HEK293 (cell line): ENCODE measurements at regions not wholly inside any gene's neighbourhood (a gene's known extent, or its start where the extent isn't known, plus 50 kb on each side); places are given as distances from the start of the nearest gene placed in this dataset.

Experiments used
- CTCF ChIA-PET: fragments of 350-600 bp; formaldehyde crosslinking; extraction: SDS; loops from one replicate; lab custom pipeline; 2021; ENCODE audit warnings: antibody characterized with exemption; lab: Yijun Ruan, JAX
- POLR2A ChIA-PET: fragments of 300-600 bp; formaldehyde crosslinking; extraction: SDS; loops from one replicate; lab custom pipeline; 2020; ENCODE audit warnings: antibody characterized with exemption, inconsistent platforms; lab: Yijun Ruan, JAX
- H3K27ac ChIP-seq: fragments of 200-500 bp; sonication (Bioruptor generic); 2 replicates; pipeline ENCODE4 v1.5.1; 2014; ENCODE audit warnings: low read depth, low read length, control low read depth, inconsistent platforms; ENCODE audit errors: extremely low read depth
- H3K36me3 ChIP-seq, 2 experiments: fragments of 200-500 bp in 1 of 2; sonication (Bioruptor generic) in 1 of 2; 1 replicate in 1 of 2; 2 replicates in 1 of 2; pipeline ENCODE4 v1.5.1; 2014 to 2017; ENCODE audit warnings: inconsistent platforms in 2 of 2, low read length in 2 of 2; ENCODE audit not compliant: control insufficient read depth in 2 of 2, insufficient read depth in 1 of 2
- H3K4me1 ChIP-seq: fragments of 200-500 bp; sonication (Bioruptor generic); 2 replicates; pipeline ENCODE4 v1.5.1; 2014; ENCODE audit warnings: mild to moderate bottlenecking, low read length, inconsistent platforms; ENCODE audit not compliant: control insufficient read depth, insufficient read depth
- H3K4me3 ChIP-seq: 2 replicates; pipeline ENCODE4 v1.5.1; 2011; ENCODE audit warnings: low read depth, mild to moderate bottlenecking, control low read depth, low read length, moderate library complexity
- H3K9me3 ChIP-seq: fragments of 200-500 bp; sonication (Bioruptor generic); 2 replicates; pipeline ENCODE4 v1.5.1; 2014; ENCODE audit warnings: low read depth, low read length, inconsistent platforms; ENCODE audit not compliant: control insufficient read depth, insufficient read depth
- ATF2 ChIP-seq: fragments of 450-650 bp; formaldehyde crosslinking; IDR thresholded peaks from 2 replicates; pipeline ENCODE4 v1.5.1; 2016; ENCODE audit warnings: missing biosample characterization, missing genetic modification characterization, low read depth
- FEZF1 ChIP-seq: fragments of 450-650 bp; formaldehyde crosslinking; IDR thresholded peaks from 2 replicates; pipeline ENCODE4 v1.5.1; 2016; ENCODE audit warnings: missing biosample characterization, missing genetic modification characterization
- GLIS2 ChIP-seq: fragments of 450-650 bp; formaldehyde crosslinking; IDR thresholded peaks from 2 replicates; pipeline ENCODE4 v1.5.1; 2016; ENCODE audit warnings: missing biosample characterization, missing genetic modification characterization
- HIC1 ChIP-seq: fragments of 450-650 bp; formaldehyde crosslinking; IDR thresholded peaks from 2 replicates; pipeline ENCODE4 v1.5.1; 2016; ENCODE audit warnings: missing biosample characterization, missing genetic modification characterization
- PRDM1 ChIP-seq: fragments of 450-650 bp; formaldehyde crosslinking; IDR thresholded peaks from 2 replicates; pipeline ENCODE4; 2016; ENCODE audit warnings: missing biosample characterization, missing genetic modification characterization
- SP7 ChIP-seq: fragments of 450-650 bp; formaldehyde crosslinking; IDR thresholded peaks from 2 replicates; pipeline ENCODE4 v1.5.1; 2016; ENCODE audit warnings: missing biosample characterization, missing genetic modification characterization
- TRIM28 ChIP-seq: IDR thresholded peaks from 2 replicates; pipeline ENCODE4 v1.6.1; 2011; ENCODE audit warnings: low read length, control low read depth, borderline replicate concordance
- YY2 ChIP-seq: fragments of 450-650 bp; formaldehyde crosslinking; IDR thresholded peaks from 2 replicates; pipeline ENCODE4 v1.5.1; 2016; ENCODE audit warnings: missing biosample characterization, missing genetic modification characterization
- ZBTB17 ChIP-seq: fragments of 450-650 bp; formaldehyde crosslinking; IDR thresholded peaks from 2 replicates; pipeline ENCODE4 v1.5.1; 2016; ENCODE audit warnings: missing biosample characterization, missing genetic modification characterization
- ZBTB21 ChIP-seq: fragments of 450-650 bp; formaldehyde crosslinking; IDR thresholded peaks from 2 replicates; pipeline ENCODE4 v1.5.1; 2017; ENCODE audit warnings: missing biosample characterization, missing genetic modification characterization
- ZBTB48 ChIP-seq: fragments of 450-650 bp; formaldehyde crosslinking; IDR thresholded peaks from 2 replicates; pipeline ENCODE4 v1.5.1; 2016; ENCODE audit warnings: missing biosample characterization, missing genetic modification characterization
- ZBTB8A ChIP-seq: fragments of 450-650 bp; formaldehyde crosslinking; IDR thresholded peaks from 2 replicates; pipeline ENCODE4 v1.5.1; 2016; ENCODE audit warnings: missing biosample characterization, missing genetic modification characterization
- ZEB2 ChIP-seq: fragments of 450-650 bp; formaldehyde crosslinking; IDR thresholded peaks from 2 replicates; pipeline ENCODE4 v1.5.1; 2016; ENCODE audit warnings: missing biosample characterization, missing genetic modification characterization
- ZFHX2 ChIP-seq: fragments of 450-650 bp; formaldehyde crosslinking; conservative IDR thresholded peaks from 2 replicates; pipeline ENCODE4 v1.5.1; 2016; ENCODE audit warnings: missing biosample characterization, missing genetic modification characterization
- ZFP69B ChIP-seq: fragments of 450-650 bp; formaldehyde crosslinking; IDR thresholded peaks from 2 replicates; pipeline ENCODE4 v1.5.1; 2016; ENCODE audit warnings: missing biosample characterization, missing genetic modification characterization
- ZNF48 ChIP-seq: fragments of 450-650 bp; formaldehyde crosslinking; IDR thresholded peaks from 2 replicates; pipeline ENCODE4 v1.5.1; 2016; ENCODE audit warnings: missing biosample characterization, missing genetic modification characterization
- ZNF558 ChIP-seq: fragments of 450-650 bp; formaldehyde crosslinking; IDR thresholded peaks from 2 replicates; pipeline ENCODE4 v1.5.1; 2016; ENCODE audit warnings: missing biosample characterization, missing genetic modification characterization
- ZNF600 ChIP-seq: fragments of 450-650 bp; formaldehyde crosslinking; IDR thresholded peaks from 2 replicates; pipeline ENCODE4 v1.5.1; 2016; ENCODE audit warnings: missing biosample characterization, missing genetic modification characterization
- ZNF623 ChIP-seq: fragments of 450-650 bp; formaldehyde crosslinking; IDR thresholded peaks from 2 replicates; pipeline ENCODE4 v1.5.1; 2016; ENCODE audit warnings: missing biosample characterization, missing genetic modification characterization
- ZNF629 ChIP-seq: fragments of 450-650 bp; formaldehyde crosslinking; IDR thresholded peaks from 2 replicates; pipeline ENCODE4 v1.5.1; 2017; ENCODE audit warnings: missing biosample characterization, missing genetic modification characterization
- ZNF658 ChIP-seq: fragments of 450-650 bp; formaldehyde crosslinking; IDR thresholded peaks from 2 replicates; pipeline ENCODE4; 2016; ENCODE audit warnings: missing biosample characterization, missing genetic modification characterization
- ZNF664 ChIP-seq: fragments of 450-650 bp; formaldehyde crosslinking; IDR thresholded peaks from 2 replicates; pipeline ENCODE4 v1.5.1; 2016; ENCODE audit warnings: missing biosample characterization, missing genetic modification characterization
- ZNF843 ChIP-seq: fragments of 450-650 bp; formaldehyde crosslinking; IDR thresholded peaks from 2 replicates; pipeline ENCODE4 v1.5.1; 2016; ENCODE audit warnings: missing biosample characterization, missing genetic modification characterization
- ZXDB ChIP-seq: fragments of 450-650 bp; formaldehyde crosslinking; IDR thresholded peaks from 2 replicates; pipeline ENCODE4 v1.5.1; 2016; ENCODE audit warnings: missing biosample characterization, missing genetic modification characterization
- TF ChIP-seq, protein P1 (sequence below): fragments of 450-650 bp; formaldehyde crosslinking; IDR thresholded peaks from 2 replicates; pipeline ENCODE4 v1.5.1; 2016; ENCODE audit warnings: missing biosample characterization, missing genetic modification characterization
- TF ChIP-seq, protein P2 (sequence below): fragments of 450-650 bp; formaldehyde crosslinking; IDR thresholded peaks from 2 replicates; pipeline ENCODE4 v1.5.1; 2016; ENCODE audit warnings: missing biosample characterization, missing genetic modification characterization
- TF ChIP-seq, protein P3 (sequence below): fragments of 450-650 bp; formaldehyde crosslinking; IDR thresholded peaks from 2 replicates; pipeline ENCODE4 v1.5.1; 2017; ENCODE audit warnings: missing biosample characterization, mild to moderate bottlenecking, missing genetic modification characterization, moderate library complexity
- TF ChIP-seq, protein P4 (sequence below): fragments of 450-650 bp; formaldehyde crosslinking; IDR thresholded peaks from 2 replicates; pipeline ENCODE4 v1.5.0; 2017; ENCODE audit warnings: missing biosample characterization, missing genetic modification characterization, borderline replicate concordance

DNA sequence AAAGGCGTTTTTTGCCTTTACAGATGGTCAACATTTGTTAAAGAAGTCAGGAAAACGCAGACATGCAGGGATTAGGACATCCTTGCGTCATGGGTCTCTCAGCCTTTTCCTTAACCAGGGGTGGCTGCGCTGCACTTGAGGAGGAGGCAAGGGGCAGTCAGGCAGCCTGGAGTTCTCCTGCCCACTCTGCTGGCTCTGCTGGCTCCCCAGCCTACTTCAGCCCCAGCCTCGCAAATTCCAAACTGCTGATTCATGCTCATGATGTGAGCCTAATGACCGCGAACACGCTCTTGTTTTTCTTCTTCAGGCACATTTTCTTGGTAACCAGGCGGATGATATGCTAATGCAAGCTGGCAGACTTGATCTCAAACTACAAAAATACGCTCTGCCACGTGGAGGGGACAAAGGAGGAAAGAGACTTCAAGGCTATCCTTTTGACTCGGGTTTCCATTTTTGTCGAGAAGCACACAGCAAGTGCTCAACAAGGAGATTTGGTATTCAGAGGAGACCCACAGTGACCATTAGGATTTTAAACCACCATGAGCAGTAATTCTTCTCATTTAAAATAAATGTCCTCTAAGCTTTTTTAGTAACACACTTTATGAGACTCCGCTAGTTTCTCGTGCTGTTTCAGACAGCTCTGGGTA, 290.3 kb upstream of the STXBP5 start:
- Histone ChIP-seq H3K36me3 (no peaks in the 10 kb centered on the region), H3K4me3 (peak overlapping the region; percentile 2), H3K27ac (peak overlapping the region; percentile 38; the same call in 1 of the 2 replicates), H3K4me1 (peaks cover 4% of the 10 kb centered on the region; the same call in 1 of the 2 replicates), H3K9me3 (no peaks in the 10 kb centered on the region)
- POLR2A ChIA-PET = interaction anchor here (1.7 to 2.1 kb wide), 2 partner anchors 12 to 288 kb away, joined by 5 to 7 read pairs; no protein-coding TSS in a partner anchor
- CTCF ChIA-PET = no interaction called here
- TF ChIP-seq, protein P1, sequence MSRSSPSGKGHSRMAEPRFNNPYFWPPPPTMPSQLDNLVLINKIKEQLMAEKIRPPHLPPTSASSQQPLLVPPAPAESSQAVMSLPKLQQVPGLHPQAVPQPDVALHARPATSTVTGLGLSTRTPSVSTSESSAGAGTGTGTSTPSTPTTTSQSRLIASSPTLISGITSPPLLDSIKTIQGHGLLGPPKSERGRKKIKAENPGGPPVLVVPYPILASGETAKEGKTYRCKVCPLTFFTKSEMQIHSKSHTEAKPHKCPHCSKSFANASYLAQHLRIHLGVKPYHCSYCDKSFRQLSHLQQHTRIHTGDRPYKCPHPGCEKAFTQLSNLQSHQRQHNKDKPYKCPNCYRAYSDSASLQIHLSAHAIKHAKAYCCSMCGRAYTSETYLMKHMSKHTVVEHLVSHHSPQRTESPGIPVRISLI (tag by site-specific recombination) = peak; percentile 82
- TF ChIP-seq PRDM1 (tag by site-specific recombination) (peak; percentile 17; the same call in 1 of the 2 replicates), ZNF658 (no peak), ZBTB48 (tag by site-specific recombination) (peak; percentile 58; the same call in 1 of the 2 replicates), YY2 (tag by site-specific recombination) (no peak), ZFP69B (tag by site-specific recombination) (peak; percentile 50; the same call in 1 of the 2 replicates), TRIM28 (peak; percentile 24), FEZF1 (tag by site-specific recombination) (peak; percentile 11; the same call in 1 of the 2 replicates), ZXDB (tag by site-specific recombination) (peak; percentile 56), ZNF558 (tag by site-specific recombination) (0 out of 2 replicates have a peak, but pooled peaks have one; percentile 30), ZFHX2 (tag by site-specific recombination) (peak; percentile 64), ZNF629 (tag by site-specific recombination) (peak; percentile 78), ZNF843 (peak; percentile 21; the same call in 1 of the 2 replicates), HIC1 (peak; percentile 68), ZNF48 (tag by site-specific recombination) (no peak), ZBTB8A (tag by site-specific recombination) (peak; percentile 62), ZNF600 (tag by site-specific recombination) (peak; percentile 96), ZBTB21 (tag by site-specific recombination) (peak; percentile 63), ZBTB17 (tag by site-specific recombination) (peak; percentile 82), ZNF664 (tag by site-specific recombination) (0 out of 2 replicates have a peak, but pooled peaks have one; percentile 5), ZNF623 (tag by site-specific recombination) (no peak), SP7 (tag by site-specific recombination) (peak; percentile 78), ZEB2 (tag by site-specific recombination) (peak; percentile 73), GLIS2 (0 out of 2 replicates have a peak, but pooled peaks have one; percentile 41), ATF2 (tag by site-specific recombination) (0 out of 2 replicates have a peak, but pooled peaks have one; percentile 23)
- TF ChIP-seq, protein P2, sequence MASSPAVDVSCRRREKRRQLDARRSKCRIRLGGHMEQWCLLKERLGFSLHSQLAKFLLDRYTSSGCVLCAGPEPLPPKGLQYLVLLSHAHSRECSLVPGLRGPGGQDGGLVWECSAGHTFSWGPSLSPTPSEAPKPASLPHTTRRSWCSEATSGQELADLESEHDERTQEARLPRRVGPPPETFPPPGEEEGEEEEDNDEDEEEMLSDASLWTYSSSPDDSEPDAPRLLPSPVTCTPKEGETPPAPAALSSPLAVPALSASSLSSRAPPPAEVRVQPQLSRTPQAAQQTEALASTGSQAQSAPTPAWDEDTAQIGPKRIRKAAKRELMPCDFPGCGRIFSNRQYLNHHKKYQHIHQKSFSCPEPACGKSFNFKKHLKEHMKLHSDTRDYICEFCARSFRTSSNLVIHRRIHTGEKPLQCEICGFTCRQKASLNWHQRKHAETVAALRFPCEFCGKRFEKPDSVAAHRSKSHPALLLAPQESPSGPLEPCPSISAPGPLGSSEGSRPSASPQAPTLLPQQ = peak; percentile 54; the same call in 1 of the 2 replicates
- TF ChIP-seq, protein P3, sequence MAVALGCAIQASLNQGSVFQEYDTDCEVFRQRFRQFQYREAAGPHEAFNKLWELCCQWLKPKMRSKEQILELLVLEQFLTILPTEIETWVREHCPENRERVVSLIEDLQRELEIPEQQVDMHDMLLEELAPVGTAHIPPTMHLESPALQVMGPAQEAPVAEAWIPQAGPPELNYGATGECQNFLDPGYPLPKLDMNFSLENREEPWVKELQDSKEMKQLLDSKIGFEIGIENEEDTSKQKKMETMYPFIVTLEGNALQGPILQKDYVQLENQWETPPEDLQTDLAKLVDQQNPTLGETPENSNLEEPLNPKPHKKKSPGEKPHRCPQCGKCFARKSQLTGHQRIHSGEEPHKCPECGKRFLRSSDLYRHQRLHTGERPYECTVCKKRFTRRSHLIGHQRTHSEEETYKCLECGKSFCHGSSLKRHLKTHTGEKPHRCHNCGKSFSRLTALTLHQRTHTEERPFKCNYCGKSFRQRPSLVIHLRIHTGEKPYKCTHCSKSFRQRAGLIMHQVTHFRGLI (tag by site-specific recombination) = peak; percentile 74; the same call in 1 of the 2 replicates
- TF ChIP-seq, protein P4, sequence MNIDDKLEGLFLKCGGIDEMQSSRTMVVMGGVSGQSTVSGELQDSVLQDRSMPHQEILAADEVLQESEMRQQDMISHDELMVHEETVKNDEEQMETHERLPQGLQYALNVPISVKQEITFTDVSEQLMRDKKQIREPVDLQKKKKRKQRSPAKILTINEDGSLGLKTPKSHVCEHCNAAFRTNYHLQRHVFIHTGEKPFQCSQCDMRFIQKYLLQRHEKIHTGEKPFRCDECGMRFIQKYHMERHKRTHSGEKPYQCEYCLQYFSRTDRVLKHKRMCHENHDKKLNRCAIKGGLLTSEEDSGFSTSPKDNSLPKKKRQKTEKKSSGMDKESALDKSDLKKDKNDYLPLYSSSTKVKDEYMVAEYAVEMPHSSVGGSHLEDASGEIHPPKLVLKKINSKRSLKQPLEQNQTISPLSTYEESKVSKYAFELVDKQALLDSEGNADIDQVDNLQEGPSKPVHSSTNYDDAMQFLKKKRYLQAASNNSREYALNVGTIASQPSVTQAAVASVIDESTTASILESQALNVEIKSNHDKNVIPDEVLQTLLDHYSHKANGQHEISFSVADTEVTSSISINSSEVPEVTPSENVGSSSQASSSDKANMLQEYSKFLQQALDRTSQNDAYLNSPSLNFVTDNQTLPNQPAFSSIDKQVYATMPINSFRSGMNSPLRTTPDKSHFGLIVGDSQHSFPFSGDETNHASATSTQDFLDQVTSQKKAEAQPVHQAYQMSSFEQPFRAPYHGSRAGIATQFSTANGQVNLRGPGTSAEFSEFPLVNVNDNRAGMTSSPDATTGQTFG (tag by site-specific recombination) = no peak
